ENCODE measurements at regions not wholly inside any gene's neighbourhood (a gene's known extent, or its start where the extent isn't known, plus 50 kb on each side); places are given as distances from the start of the nearest gene placed in this dataset.

GRCh38 chr16:17696616-17697015, 225.9 kb upstream of the XYLT1 start:
- DNase-seq: no peak
- H3K9ac ChIP-seq (ENCODE audit: low read depth in 2 of 2, low read length in 2 of 2): no peak overlapping the region
- H3K9me3 ChIP-seq: no peaks in the 10 kb centered on the region
- TF ChIP-seq CTCF (IDR thresholded peaks at IDR 0.05): no peak
- intact Hi-C loops (cut with DNase I): no loop called here
- no peak overlapping the region for H3K4me3 ChIP-seq
- H3K27me3 ChIP-seq: no peaks in the 10 kb centered on the region
- no peak overlapping the region for H3K27ac ChIP-seq
- H3K4me1 ChIP-seq: no peaks in the 10 kb centered on the region
- no peaks in the 10 kb centered on the region for H3K36me3 ChIP-seq

DNA sequence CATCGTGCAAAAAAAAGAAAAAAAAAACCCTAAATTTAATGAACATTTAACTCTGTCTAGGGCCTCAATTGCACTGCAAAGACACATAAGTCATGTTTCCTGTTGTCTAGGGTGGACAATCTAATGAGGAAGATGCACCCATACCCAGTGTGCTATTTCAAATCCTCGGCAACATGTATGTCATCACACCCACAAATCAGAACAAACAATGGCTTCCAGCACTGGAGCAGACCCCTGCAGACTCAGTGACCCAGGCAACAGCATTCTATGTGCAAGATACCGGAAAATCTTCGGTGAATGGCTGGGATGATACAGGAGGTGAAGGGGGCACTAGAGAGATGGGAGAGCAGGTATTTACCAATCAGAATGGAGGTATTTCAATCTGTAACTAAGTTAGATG, 221.7 kb upstream of the XYLT1 start:
- Histone ChIP-seq H3K27me3 (no peaks in the 10 kb centered on the region), H3K9me3 (no peaks in the 10 kb centered on the region), H3K27ac (no peak overlapping the region), H3K4me1 (no peaks in the 10 kb centered on the region), H3K36me3 (no peaks in the 10 kb centered on the region), H3K4me3 (no peak overlapping the region), H3K9ac (ENCODE audit: low read depth in 2 of 2, low read length in 2 of 2) (no peak overlapping the region)
- TF ChIP-seq CTCF (IDR thresholded peaks at IDR 0.05): no peak
- intact Hi-C loops (cut with DNase I): no loop called here
- no peak for DNase-seq

DNA sequence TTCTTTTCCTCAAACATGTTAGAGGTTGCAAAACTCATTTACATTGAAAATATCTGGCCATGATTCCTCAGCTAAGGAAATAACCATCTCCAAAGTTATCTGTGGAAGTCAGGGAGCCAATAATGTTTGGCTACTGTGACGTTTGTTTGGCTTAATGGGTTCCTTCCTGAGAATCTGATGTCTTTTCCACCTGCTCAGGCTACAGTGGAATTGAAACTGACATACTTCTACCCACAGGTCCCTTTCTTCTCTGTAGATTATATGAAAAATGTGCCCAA, 221.1 kb upstream of the XYLT1 start:
- intact Hi-C loops (cut with DNase I): no loop called here
- no peaks in the 10 kb centered on the region for H3K36me3 ChIP-seq
- no peak overlapping the region for H3K27ac ChIP-seq
- no peaks in the 10 kb centered on the region for H3K4me1 ChIP-seq
- no peak overlapping the region for H3K4me3 ChIP-seq
- TF ChIP-seq CTCF (IDR thresholded peaks at IDR 0.05): no peak
- H3K9ac ChIP-seq (ENCODE audit: low read depth in 2 of 2, low read length in 2 of 2): no peak overlapping the region
- H3K27me3 ChIP-seq: no peaks in the 10 kb centered on the region
- no peak for DNase-seq
- no peaks in the 10 kb centered on the region for H3K9me3 ChIP-seq

DNA sequence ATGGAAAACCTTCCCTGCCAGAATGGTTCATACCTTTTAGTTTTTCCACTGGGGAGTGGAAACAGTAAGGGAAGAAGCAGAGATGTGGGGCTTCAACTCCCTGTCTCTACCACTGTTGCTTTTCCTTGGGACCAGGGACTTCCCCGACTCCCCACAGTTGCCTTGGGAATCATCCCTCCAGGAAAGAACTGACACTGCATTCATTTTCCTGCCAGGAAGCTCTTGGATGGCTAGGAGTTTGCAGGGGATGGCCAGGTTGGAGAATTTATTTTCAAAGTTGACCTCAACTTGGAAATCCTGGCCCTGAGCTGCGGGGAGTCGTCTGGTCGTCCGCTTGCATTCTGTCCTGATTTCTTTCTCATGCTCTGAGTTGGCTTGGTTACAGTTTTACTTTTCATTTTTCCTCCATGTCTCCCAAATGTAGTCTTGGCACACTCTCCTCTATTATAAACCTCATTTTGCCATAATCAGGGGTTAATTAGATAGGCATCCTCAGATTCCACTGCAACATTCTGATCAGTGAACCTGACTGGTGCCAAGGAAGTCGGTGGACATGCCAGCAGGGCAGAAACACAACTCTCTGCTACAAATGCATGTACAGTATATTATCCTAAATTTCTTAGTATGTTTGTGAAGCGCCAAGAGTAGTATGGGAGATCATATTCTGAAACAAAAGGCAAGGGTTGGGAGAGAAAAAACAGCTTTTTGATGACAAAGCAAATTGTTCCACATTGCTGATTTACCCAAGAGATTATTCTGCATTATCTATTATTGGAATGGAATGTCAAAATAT, 220.5 kb upstream of the XYLT1 start:
- intact Hi-C loops (cut with DNase I): no loop called here
- Histone ChIP-seq H3K4me1 (no peaks in the 10 kb centered on the region), H3K4me3 (no peak overlapping the region), H3K27ac (no peak overlapping the region), H3K27me3 (no peaks in the 10 kb centered on the region), H3K9me3 (no peaks in the 10 kb centered on the region), H3K9ac (ENCODE audit: low read depth in 2 of 2, low read length in 2 of 2) (no peak overlapping the region), H3K36me3 (no peaks in the 10 kb centered on the region)
- no peak for DNase-seq
- TF ChIP-seq CTCF (IDR thresholded peaks at IDR 0.05): no peak

GRCh38 chr16:17685447-17685846, 214.7 kb upstream of the XYLT1 start:
- intact Hi-C loops (cut with DNase I): no loop called here
- H3K4me3 ChIP-seq: no peak overlapping the region
- H3K9ac ChIP-seq (ENCODE audit: low read depth in 2 of 2, low read length in 2 of 2): no peak overlapping the region
- TF ChIP-seq CTCF (IDR thresholded peaks at IDR 0.05): no peak
- no peak for DNase-seq
- H3K4me1 ChIP-seq: no peaks in the 10 kb centered on the region
- no peaks in the 10 kb centered on the region for H3K27me3 ChIP-seq
- H3K27ac ChIP-seq: no peak overlapping the region
- no peaks in the 10 kb centered on the region for H3K36me3 ChIP-seq
- H3K9me3 ChIP-seq: no peaks in the 10 kb centered on the region
